MV-4-11 (cell line): ENCODE measurements at regions not wholly inside any gene's neighbourhood (a gene's known extent, or its start where the extent isn't known, plus 50 kb on each side); places are given as distances from the start of the nearest gene placed in this dataset.

ENCODE experiments used
- DNase-seq: peaks from one replicate; lab custom pipeline; 2025; lab: John Stamatoyannopoulos, UW

GRCh38 chr9:82153032-82153431 is 164.5 kb downstream of the SPATA31D1 start:
- DNase-seq, result no peak

GRCh38 chr9:82154573-82154972 is 166.0 kb downstream of the SPATA31D1 start:
- no peak for DNase-seq

GRCh38 chr9:82161876-82162275 is 173.3 kb downstream of the SPATA31D1 start:
- no peak for DNase-seq

DNA sequence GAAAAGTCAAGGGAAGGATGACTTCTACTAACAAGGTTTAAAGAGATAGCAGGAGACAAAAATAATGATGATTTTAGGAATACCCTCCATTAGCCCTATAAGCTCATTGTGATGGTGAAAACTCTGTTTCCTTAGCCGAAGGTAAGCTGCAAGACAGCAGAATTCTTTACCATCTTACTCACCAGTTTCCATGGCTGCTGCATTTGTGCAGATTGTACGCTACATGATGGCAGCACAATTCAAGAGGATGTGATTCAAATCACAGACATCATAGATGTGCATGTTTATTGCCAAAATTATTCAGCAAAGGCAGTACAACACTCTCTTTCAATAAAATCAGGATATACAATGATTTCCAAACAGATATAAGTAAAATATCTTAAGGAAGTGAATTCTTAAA is 175.6 kb downstream of the SPATA31D1 start:
- DNase-seq, result no peak

- no peak for DNase-seq
These were observed 178.7 kb downstream of the SPATA31D1 start for GRCh38 chr9:82167296-82167695.

DNA sequence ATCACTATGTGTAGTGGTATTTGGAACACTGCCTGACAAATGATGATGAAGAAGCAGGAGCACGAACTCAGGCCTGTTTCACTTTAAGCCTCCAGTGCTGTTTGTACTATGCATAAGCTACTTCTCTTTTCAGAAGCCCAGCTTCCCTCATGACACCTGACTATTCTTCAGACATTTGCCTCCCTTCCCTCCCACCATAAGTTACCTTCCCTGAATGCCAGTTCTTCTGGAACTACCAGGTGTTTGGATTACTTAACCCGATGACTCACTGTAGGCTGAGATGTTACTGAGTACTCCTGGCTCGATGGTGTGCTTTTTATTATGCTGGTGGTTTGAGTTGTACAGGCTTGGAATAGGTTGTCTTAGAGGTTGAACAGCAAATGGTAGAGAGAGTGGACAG is 180.0 kb downstream of the SPATA31D1 start:
- DNase-seq, result peak; percentile 19

- peak; percentile 43 for DNase-seq
These were observed 182.3 kb downstream of the SPATA31D1 start for GRCh38 chr9:82170866-82171265.

DNA sequence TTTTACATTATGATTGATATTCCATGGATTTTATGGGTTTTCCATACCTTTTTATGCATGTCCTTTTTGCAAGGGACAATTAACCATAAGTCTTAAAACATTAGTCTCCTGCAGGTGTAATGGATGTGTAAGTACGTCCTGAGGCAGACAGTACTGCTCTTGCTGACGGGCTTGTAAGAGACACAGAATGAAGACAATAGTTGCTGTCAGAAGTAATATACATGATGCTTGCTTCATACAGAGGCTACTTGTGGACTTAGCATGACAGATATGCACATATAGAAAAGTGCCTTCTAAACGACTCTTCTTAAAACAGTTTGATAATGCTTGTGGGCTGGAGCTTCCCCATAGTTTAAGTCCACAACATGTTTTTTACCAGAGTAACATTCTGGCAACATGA is 182.7 kb downstream of the SPATA31D1 start:
- DNase-seq, result no peak

DNA sequence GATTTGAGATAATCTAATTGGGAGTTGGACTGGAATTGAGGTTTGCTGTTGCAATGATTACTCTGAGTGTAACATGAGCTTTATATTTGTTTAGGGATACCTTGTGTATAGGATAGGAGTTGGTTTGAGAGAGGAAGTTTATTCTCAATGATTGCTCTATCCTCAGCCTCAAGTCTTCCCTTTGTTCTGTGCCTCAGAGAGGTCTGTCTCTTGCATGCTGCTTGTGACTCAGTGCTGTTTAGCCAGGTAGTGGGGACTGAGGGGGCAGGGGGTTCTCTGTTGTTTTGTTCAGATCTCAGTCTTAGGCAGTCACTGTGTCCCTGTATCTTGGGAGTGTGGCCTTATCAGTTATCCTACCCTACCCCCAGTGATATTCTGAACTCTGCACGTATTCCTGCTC is 192.1 kb downstream of the SPATA31D1 start:
- no peak for DNase-seq

DNA sequence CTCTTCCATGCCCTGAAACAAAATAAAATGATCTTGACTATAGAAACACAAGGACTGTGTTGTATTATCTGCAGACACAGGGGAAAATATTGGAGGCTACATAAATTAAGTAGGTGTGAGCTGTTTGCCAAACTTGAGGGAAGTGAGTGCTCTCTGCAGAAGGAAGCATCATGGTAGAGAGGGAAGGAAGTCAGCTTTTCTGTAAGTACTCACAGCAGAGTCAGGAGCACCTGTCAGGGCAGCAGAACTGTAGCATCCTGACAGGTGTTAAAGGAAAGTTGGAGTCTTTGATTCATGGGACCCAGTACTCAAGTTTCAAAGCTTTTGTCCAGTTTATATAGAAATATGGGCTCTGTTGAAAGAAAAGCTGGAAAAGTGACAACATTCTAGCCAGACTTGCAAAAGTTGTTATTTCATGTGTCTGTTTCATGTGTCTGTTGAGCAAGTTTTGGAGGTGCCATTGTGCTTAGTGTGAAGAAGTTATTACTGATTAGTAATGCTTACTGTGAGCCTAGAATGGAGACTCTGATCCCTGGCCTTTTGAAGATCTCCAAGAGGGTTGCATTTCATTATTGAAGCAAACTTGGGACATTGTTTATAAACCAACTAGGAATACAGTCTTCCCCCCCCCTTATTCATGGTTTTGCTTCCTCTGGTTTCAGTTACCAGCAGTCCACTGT is 194.7 kb downstream of the SPATA31D1 start:
- no peak for DNase-seq

DNA sequence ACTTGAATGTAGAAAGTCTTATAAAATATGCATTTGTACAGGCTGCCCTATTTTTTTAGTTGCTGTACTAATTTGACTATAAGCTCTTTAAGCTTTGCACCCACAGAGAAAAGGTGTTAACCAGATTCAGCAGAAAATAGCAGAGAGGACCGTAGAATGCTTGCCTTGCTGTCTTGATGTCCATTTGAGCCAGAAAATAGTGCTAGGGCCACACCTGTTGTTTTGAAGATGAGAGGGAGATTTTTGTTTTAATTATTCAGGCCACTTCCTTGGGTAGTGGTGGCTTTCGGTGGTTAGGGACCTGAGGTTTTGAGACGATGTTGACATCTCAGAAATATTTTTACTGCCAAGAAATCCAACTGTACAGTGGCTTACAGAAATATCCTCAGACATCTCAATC is 196.0 kb downstream of the SPATA31D1 start:
- DNase-seq, result no peak

DNA sequence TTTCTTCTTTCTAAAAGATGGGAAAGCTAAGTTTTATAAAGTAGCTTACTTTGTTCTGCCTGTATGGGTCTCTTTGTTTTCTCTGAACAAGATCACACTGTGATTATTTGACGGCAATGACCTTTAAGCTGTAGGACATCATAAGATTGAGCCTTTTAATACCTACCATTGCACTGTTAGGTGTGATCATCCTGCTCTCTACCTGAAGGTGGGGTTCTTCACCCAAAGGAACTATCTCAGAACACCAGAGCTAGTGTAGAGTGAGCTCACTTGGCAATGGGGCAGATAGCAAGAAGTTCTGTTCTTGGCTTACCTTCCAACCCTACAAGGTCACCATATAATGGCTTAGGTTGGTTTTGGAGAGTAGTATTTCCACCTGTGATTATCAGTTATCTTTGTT is 200.2 kb downstream of the SPATA31D1 start:
- DNase-seq, result no peak

GRCh38 chr9:82191082-82191770 is 202.7 kb downstream of the SPATA31D1 start:
- peak; percentile 51 for DNase-seq

DNA sequence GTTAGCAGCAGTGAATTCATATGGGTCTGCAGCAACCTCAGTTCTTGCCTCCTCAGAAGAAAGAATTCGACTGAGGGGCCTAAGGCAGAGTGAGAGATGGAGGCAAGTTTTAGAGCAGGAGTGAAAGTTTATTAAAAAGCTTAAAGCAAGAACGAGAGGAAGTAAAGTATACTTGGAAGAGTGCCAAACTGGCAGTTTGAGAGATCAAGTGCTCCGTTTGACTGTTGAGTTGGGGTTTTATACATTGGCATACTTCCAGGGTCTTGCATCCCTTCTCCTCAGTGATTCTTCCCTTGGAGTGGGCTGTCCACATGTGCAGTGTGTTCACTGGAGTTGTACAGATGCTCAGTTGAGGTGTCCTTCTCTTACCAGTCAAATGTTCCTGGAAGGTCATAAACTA is 203.6 kb downstream of the SPATA31D1 start:
- peak; percentile 27 for DNase-seq

- no peak for DNase-seq
These were observed 208.3 kb downstream of the SPATA31D1 start for GRCh38 chr9:82196622-82197441.

DNA sequence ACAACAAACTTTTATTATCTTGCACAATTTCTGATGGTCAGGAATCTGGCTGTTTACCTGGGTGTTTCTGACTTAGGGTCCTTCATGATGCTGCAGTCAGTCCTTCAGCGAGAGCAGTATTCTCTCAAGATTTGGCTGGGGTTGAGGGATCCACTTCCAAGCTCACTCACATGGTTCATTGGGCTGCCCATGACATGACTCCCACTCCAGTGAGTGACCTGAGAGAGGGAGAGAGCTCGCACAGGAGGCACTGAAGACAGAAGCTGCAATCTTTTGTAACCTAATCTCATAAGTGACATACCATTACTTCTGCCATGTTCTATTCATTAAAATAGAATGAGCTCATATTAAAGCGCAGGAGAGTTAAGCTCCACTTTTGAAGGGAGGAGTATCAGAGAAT is 212.6 kb downstream of the SPATA31D1 start:
- DNase-seq, result no peak

- no peak for DNase-seq
These were observed 214.2 kb downstream of the SPATA31D1 start for GRCh38 chr9:82202808-82203207.

- DNase-seq, result no peak
These were observed 217.9 kb downstream of the SPATA31D1 start for GRCh38 chr9:82206490-82206889.

GRCh38 chr9:82206946-82207345 is 218.4 kb downstream of the SPATA31D1 start:
- no peak for DNase-seq

DNA sequence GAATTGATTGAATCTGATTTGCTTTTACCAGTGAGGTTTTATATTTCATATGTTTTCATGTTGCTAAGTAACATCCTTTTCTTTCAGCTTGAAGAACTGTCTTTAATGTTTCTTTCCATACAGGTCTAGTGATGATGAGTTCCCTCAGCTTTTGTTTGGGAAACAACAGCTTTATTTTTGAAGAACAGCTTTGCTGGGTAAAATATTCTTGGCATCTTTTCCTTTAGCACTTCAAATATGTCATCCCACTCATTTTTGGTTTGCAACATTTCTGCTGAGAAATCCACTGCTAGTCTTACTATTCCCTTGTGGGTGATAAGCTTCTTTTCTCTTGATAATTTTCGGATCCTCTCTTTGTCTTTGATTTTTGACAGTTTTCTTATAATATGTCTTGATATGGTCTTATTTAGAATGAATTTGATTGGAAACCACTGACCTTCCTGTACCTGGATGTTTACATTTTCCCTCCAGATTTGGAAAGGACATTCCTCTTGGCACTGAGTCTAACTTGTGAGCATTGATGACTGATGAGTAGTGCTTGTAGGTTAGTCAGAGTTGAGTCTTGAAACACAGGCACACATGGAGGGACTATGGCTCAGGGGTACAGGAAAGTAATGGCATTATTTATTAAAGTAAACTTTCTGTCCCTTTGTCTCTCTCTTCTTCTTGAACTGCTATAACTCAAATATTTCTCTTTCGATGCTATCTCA is 220.3 kb downstream of the SPATA31D1 start:
- no peak for DNase-seq

GRCh38 chr9:82209797-82210470 is 221.4 kb downstream of the SPATA31D1 start:
- peak; percentile 72 for DNase-seq

DNA sequence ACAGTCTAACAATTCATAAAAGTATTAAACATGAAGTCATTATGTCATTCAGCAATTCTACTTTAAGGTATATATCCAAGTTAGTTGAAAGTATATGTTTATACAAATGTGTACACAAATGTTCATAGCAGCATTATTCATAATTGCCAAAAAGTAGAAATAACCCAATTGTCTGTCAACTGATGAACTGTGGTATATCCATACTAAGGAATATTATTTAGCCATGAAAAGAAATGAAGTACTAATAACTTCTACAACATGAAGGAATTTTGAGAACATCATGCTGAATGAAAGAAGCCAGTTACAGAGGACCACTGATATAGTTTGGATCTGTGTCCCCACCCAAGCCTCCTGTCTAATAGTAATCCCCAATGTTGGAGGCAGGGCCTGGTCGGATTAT is 224.3 kb downstream of the SPATA31D1 start:
- DNase-seq, result no peak
